MCF 10A (cell line): ENCODE measurements at regions not wholly inside any gene's neighbourhood (a gene's known extent, or its start where the extent isn't known, plus 50 kb on each side); places are given as distances from the start of the nearest gene placed in this dataset.

ENCODE experiments used
- BruUV-seq: library from RNA; stranded (reverse); fragments of 400-500 nt; replicated peaks from 2 replicates; lab custom pipeline; 2021; lab: Mats Ljungman, UMichigan
- CTCF ChIA-PET: fragments of 300-600 bp; sonication (Branson Sonifier 250); formaldehyde crosslinking; extraction: SDS; loops from one replicate; lab custom pipeline; 2021; ENCODE audit warnings: antibody characterized with exemption, inconsistent platforms; lab: Yijun Ruan, JAX
- POLR2A ChIA-PET: fragments of 300-600, 350-650 bp; sonication (Branson Sonifier 250); formaldehyde crosslinking; extraction: SDS; loops from one replicate; lab custom pipeline; 2020; ENCODE audit warnings: antibody characterized with exemption, inconsistent platforms; lab: Yijun Ruan, JAX
- DNase-seq: peaks from one replicate; pipeline ENCODE4 v3.0.0-alpha.2; 2018; ENCODE audit not compliant: unreplicated experiment
- H3K27ac Mint-ChIP-seq: one replicate; pipeline ENCODE4 v1.8.0; 2022; ENCODE audit warnings: mild to moderate bottlenecking, low read depth, mixed read lengths; ENCODE audit not compliant: unreplicated experiment
- H3K27me3 Mint-ChIP-seq: one replicate; pipeline ENCODE4 v1.8.0; 2022; ENCODE audit warnings: mixed read lengths; ENCODE audit not compliant: insufficient read depth, unreplicated experiment
- H3K36me3 Mint-ChIP-seq: one replicate; pipeline ENCODE4 v1.8.0; 2022; ENCODE audit warnings: mild to moderate bottlenecking, moderate library complexity, mixed read lengths; ENCODE audit not compliant: insufficient read depth, unreplicated experiment
- H3K4me1 Mint-ChIP-seq: one replicate; pipeline ENCODE4 v1.8.0; 2022; ENCODE audit warnings: mixed read lengths; ENCODE audit not compliant: insufficient read depth, unreplicated experiment
- H3K4me3 Mint-ChIP-seq: one replicate; pipeline ENCODE4 v1.8.0; 2022; ENCODE audit warnings: mild to moderate bottlenecking, moderate library complexity, mixed read lengths; ENCODE audit not compliant: unreplicated experiment
- H3K9me3 Mint-ChIP-seq: one replicate; pipeline ENCODE4 v1.8.0; 2022; ENCODE audit warnings: mixed read lengths; ENCODE audit not compliant: unreplicated experiment
- CTCF ChIP-seq: fragments of 200-600 bp; IDR thresholded peaks from one replicate; pipeline ENCODE4 v1.8.0; 2022; ENCODE audit warnings: antibody characterized with exemption, mild to moderate bottlenecking; ENCODE audit not compliant: unreplicated experiment
- intact Hi-C: fragments of 100-400 bp; cut with micrococcal nuclease; formaldehyde crosslinking; loops from 2 replicates; pipeline ENCODE4 v1.14.1; 2022

GRCh38 chr7:68542831-68543230 lies 1055.4 kb upstream of the AUTS2 start:
- intact Hi-C loops: no loop called here
- Mint-ChIP-seq H3K9me3 (peaks cover 29% of the 10 kb centered on the region), H3K4me1 (no peaks in the 10 kb centered on the region), H3K4me3 (no peak overlapping the region), H3K27me3 (no peaks in the 10 kb centered on the region), H3K27ac (no peak overlapping the region), H3K36me3 (no peaks in the 10 kb centered on the region)
- POLR2A ChIA-PET: no interaction called here
- no TSS peak for BruUV-seq
- CTCF ChIA-PET: interaction anchor here (0.5 kb wide), 1 partner anchor 228 kb away, joined by 3 read pairs; no protein-coding TSS in a partner anchor
- TF ChIP-seq CTCF: no peak
- DNase-seq: no peak

GRCh38 chr7:68544851-68545250 lies 1053.4 kb upstream of the AUTS2 start:
- Mint-ChIP-seq H3K36me3 (no peaks in the 10 kb centered on the region), H3K4me1 (no peaks in the 10 kb centered on the region), H3K4me3 (no peak overlapping the region), H3K27me3 (no peaks in the 10 kb centered on the region), H3K9me3 (peaks cover 22% of the 10 kb centered on the region), H3K27ac (no peak overlapping the region)
- intact Hi-C loops: no loop called here
- no peak for TF ChIP-seq CTCF
- POLR2A ChIA-PET: no interaction called here
- no TSS peak for BruUV-seq
- CTCF ChIA-PET: interaction anchor here (0.7 kb wide), 1 partner anchor 653 kb away, joined by 3 read pairs; no protein-coding TSS in a partner anchor
- DNase-seq: no peak

- no peak for DNase-seq
- Mint-ChIP-seq H3K27me3 (no peaks in the 10 kb centered on the region), H3K9me3 (peaks cover 11% of the 10 kb centered on the region), H3K4me3 (no peak overlapping the region), H3K27ac (no peak overlapping the region), H3K36me3 (no peaks in the 10 kb centered on the region), H3K4me1 (no peaks in the 10 kb centered on the region)
- no TSS peak for BruUV-seq
- intact Hi-C loops: no loop called here
- no peak for TF ChIP-seq CTCF
- CTCF ChIA-PET: interaction anchor here (0.7 kb wide), 1 partner anchor 916 kb away, joined by 4 read pairs; no protein-coding TSS in a partner anchor
- POLR2A ChIA-PET: no interaction called here
Observed at GRCh38 chr7:68547181-68547580, 1051.1 kb upstream of the AUTS2 start.

- DNase-seq: no peak
- TF ChIP-seq CTCF: no peak
- Mint-ChIP-seq H3K27ac (no peak overlapping the region), H3K4me3 (no peak overlapping the region), H3K9me3 (peaks cover 8% of the 10 kb centered on the region), H3K27me3 (no peaks in the 10 kb centered on the region), H3K4me1 (no peaks in the 10 kb centered on the region), H3K36me3 (no peaks in the 10 kb centered on the region)
- no TSS peak for BruUV-seq
- intact Hi-C loops: no loop called here
- CTCF ChIA-PET: interaction anchor here (0.7 kb wide), 1 partner anchor 915 kb away, joined by 4 read pairs; no protein-coding TSS in a partner anchor
- POLR2A ChIA-PET: no interaction called here
Observed at GRCh38 chr7:68547799-68548198, 1050.5 kb upstream of the AUTS2 start.
